ENCODE measurements at regions not wholly inside any gene's neighbourhood (a gene's known extent, or its start where the extent isn't known, plus 50 kb on each side); places are given as distances from the start of the nearest gene placed in this dataset.

DNA sequence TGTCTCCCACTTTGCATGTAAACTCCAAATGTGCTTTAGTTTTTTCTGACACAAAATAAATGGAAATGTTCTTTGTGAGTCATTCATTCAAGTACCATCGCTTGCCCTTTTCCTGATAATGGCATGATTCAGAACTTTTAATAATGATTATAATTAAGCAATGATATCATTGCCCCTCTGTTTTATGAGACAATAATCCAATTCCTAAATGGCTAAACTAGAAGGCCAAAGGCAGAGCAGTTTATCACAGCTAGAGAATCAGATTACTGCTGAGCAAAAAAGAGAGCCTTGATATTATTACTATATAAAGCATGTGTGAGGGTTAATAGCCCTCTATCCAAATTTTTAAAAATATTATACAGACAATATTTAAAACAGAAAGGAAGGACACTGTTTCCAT, 484.2 kb upstream of the PTPRD start:
- DNase-seq (no peak), ATAC-seq (no peak)
- intact Hi-C loops (cut with DNase I): no loop called here
- Histone ChIP-seq H3K27ac (no peak overlapping the region), H3K4me1 (no peaks in the 10 kb centered on the region), H3K36me3 (no peaks in the 10 kb centered on the region), H3K4me3 (no peak overlapping the region), H3K9me3 (peaks cover 0 to 2% of the 10 kb centered on the region in 2 donors), H3K27me3 (no peaks in the 10 kb centered on the region)
- TF ChIP-seq, protein P1, sequence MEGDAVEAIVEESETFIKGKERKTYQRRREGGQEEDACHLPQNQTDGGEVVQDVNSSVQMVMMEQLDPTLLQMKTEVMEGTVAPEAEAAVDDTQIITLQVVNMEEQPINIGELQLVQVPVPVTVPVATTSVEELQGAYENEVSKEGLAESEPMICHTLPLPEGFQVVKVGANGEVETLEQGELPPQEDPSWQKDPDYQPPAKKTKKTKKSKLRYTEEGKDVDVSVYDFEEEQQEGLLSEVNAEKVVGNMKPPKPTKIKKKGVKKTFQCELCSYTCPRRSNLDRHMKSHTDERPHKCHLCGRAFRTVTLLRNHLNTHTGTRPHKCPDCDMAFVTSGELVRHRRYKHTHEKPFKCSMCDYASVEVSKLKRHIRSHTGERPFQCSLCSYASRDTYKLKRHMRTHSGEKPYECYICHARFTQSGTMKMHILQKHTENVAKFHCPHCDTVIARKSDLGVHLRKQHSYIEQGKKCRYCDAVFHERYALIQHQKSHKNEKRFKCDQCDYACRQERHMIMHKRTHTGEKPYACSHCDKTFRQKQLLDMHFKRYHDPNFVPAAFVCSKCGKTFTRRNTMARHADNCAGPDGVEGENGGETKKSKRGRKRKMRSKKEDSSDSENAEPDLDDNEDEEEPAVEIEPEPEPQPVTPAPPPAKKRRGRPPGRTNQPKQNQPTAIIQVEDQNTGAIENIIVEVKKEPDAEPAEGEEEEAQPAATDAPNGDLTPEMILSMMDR (IDR thresholded peaks at IDR 0.05): no peak

DNA sequence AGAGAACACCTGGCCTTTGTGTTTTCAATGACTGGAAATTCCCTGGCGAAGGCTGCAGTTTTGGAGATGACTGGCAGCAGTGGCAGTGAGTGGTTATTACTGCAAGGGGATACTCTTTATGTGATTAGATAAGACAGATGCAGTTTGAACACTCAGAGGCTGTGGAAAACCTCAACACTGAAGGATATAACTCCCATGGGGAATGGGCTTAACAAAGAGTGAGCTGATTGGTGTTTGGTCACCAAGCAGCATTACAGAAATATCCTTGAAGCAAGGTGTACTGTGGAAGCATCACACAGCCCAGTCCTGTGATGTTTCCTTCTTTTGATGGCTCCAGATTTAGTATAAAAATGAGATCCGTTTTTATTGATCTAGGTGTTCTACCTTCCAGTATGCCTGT, 490.7 kb upstream of the PTPRD start:
- DNase-seq (no peak), ATAC-seq (no peak)
- H3K27ac ChIP-seq: no peak overlapping the region
- TF ChIP-seq, protein P1 (IDR thresholded peaks at IDR 0.05): no peak
- H3K27me3 ChIP-seq: no peaks in the 10 kb centered on the region
- peaks cover 0 to 12% of the 10 kb centered on the region in 2 donors for H3K9me3 ChIP-seq
- intact Hi-C loops (cut with DNase I): no loop called here
- no peak overlapping the region for H3K4me3 ChIP-seq
- H3K36me3 ChIP-seq: no peaks in the 10 kb centered on the region
- H3K4me1 ChIP-seq: no peaks in the 10 kb centered on the region

DNA sequence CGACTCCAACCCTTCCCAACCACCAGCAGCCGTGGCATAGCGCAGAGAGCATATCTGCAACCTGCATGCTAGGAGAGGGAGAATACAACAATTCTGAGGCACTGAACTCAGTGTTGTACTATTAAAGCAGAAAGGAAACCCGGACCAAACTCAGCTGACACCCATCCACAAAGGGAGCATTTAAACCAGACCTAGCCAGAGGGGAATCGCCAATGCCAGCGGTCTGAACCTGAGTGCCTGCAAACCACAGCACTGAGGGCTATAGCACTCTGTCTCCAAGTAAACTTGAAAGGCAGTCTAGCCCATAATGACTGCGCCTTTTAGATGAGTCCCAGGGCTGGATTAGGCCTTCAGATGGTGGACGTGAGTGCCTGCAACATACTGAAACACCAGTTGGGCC, 494.4 kb upstream of the PTPRD start:
- no peak for ATAC-seq
- Histone ChIP-seq H3K4me3 (no peak overlapping the region), H3K36me3 (no peaks in the 10 kb centered on the region), H3K27me3 (no peaks in the 10 kb centered on the region), H3K9me3 (peaks cover 0 to 25% of the 10 kb centered on the region in 2 donors), H3K27ac (no peak overlapping the region), H3K4me1 (no peaks in the 10 kb centered on the region)
- no peak for DNase-seq
- TF ChIP-seq, protein P1 (IDR thresholded peaks at IDR 0.05): no peak
- intact Hi-C loops (cut with DNase I): no loop called here

DNA sequence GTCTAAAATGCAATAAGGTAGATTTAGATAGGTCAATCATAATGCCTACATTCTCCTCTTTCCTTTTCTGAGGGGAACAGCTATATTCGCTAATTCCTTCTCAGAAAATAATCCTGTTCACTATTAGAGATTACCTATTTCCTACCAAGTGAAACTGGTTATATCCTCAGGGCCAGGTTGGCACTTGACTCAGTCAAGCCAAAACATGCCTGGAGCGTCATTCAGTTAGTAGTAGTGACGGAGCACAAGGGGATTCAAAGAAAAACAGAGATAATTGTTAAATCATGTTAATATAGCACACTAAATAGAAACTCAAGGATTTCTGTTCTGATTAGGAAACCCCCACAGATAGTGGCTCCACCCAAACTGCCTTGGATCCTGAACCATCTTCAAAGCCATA, 515.4 kb upstream of the PTPRD start:
- ATAC-seq (no peak), DNase-seq (no peak)
- Histone ChIP-seq H3K4me1 (no peaks in the 10 kb centered on the region), H3K27me3 (no peaks in the 10 kb centered on the region), H3K36me3 (no peaks in the 10 kb centered on the region), H3K4me3 (no peak overlapping the region), H3K9me3 (no peaks in the 10 kb centered on the region), H3K27ac (no peak overlapping the region)
- intact Hi-C loops (cut with DNase I): no loop called here
- TF ChIP-seq, protein P1 (IDR thresholded peaks at IDR 0.05): no peak

DNA sequence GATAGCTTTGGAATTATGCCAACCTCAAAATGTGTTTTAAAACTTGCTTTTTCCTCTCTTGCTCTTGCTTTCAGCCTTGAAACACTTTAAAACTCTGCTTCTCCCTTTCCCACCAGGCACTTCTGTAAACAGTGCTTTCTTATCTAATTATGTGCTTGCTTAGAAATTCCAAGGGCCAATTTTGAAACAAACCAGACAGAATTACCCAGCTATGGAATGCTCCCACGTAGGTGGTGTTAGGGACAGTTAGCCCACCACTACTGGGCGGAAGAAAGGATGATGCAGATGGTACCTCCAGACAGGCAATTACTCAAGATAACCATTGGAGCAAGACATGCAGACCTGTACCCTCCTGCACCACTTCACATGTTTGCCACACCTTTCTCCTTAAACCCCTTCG, 523.0 kb upstream of the PTPRD start:
- no peaks in the 10 kb centered on the region for H3K27me3 ChIP-seq
- no peak for DNase-seq
- no peak for ATAC-seq
- no peaks in the 10 kb centered on the region for H3K9me3 ChIP-seq
- no peaks in the 10 kb centered on the region for H3K4me1 ChIP-seq
- intact Hi-C loops (cut with DNase I): no loop called here
- TF ChIP-seq, protein P1 (IDR thresholded peaks at IDR 0.05): no peak
- no peak overlapping the region for H3K4me3 ChIP-seq
- H3K27ac ChIP-seq: no peak overlapping the region
- no peaks in the 10 kb centered on the region for H3K36me3 ChIP-seq

Measured in left lung (tissue), 4 donors.